GM12872 (cell line): ENCODE measurements at regions not wholly inside any gene's neighbourhood (a gene's known extent, or its start where the extent isn't known, plus 50 kb on each side); places are given as distances from the start of the nearest gene placed in this dataset.

Experiments
- TF ChIP-seq, protein P1 (sequence below): IDR thresholded peaks from 3 replicates; pipeline ENCODE4 v1.5.1; 2011; ENCODE audit warnings: low read depth, mild to moderate bottlenecking, low read length, moderate library complexity; ENCODE audit not compliant: insufficient read depth

DNA sequence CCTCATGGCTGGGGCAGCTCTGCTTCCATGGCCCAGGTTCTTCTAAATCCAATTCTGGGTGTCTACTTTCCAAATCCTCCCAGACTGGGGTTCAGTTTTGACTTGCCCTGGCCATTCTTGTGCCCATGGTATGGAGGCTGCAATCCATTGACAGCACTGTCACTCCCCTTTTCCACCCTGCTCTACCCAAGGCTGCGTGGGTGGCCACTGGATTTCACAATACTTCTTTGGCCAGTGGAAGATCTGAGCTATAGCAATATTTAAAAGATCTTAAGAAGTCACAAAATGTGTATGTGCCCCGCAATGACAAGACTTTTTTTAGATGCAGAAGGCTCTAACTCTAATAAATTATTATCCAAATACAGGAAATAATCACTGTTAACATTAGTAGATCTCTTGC, 329.4 kb upstream of the CCL2 start:
- TF ChIP-seq, protein P1, sequence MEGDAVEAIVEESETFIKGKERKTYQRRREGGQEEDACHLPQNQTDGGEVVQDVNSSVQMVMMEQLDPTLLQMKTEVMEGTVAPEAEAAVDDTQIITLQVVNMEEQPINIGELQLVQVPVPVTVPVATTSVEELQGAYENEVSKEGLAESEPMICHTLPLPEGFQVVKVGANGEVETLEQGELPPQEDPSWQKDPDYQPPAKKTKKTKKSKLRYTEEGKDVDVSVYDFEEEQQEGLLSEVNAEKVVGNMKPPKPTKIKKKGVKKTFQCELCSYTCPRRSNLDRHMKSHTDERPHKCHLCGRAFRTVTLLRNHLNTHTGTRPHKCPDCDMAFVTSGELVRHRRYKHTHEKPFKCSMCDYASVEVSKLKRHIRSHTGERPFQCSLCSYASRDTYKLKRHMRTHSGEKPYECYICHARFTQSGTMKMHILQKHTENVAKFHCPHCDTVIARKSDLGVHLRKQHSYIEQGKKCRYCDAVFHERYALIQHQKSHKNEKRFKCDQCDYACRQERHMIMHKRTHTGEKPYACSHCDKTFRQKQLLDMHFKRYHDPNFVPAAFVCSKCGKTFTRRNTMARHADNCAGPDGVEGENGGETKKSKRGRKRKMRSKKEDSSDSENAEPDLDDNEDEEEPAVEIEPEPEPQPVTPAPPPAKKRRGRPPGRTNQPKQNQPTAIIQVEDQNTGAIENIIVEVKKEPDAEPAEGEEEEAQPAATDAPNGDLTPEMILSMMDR: no peak

DNA sequence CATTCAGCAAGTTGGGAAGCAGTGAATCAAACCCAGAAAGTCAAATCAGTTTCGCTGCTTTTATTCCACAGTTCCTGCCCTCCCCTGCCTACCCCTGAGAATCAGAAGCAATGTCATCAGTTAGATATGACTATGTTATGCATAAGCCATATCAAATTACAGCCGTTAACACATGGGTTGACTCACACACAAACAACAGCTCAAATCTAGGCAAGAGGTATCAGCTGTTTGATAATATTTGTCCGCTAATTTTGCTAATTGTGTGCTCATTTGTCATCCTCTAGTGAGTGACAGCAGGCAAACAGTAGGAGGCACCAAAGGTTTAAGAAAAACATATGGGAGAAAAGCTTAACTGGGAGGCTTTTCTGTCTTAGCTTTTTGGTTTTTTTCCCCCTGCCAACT, 327.4 kb upstream of the CCL2 start:
- TF ChIP-seq, protein P1: peak; percentile 38; the same call in 2 of the 3 replicates

DNA sequence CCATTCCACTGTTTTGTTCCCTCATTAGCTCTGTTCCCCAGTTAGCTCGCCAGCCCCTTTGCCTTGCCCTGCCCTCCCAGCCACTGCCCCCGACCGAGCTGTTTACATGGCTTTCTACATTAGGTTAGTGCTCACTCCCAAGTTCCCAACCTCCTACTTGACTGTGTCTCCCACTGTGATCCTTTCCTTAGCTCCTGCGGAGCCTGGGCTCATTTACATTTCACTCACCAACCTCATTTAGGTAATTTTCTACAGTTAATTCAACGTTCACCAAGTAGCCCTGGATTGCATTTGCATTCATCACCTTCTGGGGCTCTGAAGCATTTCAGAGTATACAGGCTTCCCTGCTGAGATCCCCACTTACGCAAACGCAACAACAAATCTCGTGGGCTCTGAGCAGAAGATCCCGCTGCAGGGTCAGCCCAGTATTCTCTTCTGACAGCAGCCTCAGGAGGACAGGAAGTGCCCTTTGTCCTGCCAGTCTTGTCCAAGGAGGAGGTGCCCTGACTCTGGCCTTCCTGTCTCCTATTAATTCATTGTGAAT, 325.8 kb upstream of the CCL2 start:
- TF ChIP-seq, protein P1: no peak

DNA sequence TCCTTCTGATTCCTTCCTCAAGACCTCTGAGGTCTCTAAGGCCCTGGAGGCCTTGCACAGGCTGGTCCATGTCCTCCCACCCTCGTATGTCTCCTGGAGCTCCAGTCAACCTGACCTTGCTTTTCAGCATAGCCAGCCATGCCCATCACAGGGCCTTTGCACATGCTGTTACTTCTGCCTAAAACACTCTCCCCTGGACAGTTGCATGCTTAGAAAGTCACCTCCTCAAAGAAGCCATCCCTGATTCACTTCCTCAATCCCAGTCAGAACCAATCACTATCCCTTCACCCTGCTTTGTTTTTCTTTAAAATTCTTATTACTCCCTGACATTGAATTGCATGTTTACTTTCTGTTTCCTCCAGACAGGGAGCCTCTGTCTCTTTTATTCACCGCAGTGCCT, 322.1 kb upstream of the CCL2 start:
- TF ChIP-seq, protein P1: no peak

DNA sequence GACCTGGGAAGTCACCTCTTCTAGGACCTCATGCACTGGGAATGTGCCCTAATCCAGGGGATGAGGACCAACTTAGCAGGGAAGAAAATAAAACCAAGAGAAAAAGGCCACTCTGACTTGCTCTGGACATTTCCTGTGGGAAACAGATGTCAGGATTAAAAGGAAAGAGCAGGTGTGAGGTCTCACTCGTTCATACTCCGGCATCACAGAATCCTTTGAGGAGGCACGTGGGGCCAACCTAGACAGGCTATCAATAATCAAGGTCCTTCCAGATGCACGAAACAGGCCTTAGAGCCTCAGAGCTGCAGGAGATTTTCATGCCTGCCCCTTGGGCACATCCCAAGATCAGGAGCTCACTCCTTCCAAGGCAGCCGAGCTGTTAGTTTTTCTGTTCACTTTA, 321.5 kb upstream of the CCL2 start:
- TF ChIP-seq, protein P1: no peak

DNA sequence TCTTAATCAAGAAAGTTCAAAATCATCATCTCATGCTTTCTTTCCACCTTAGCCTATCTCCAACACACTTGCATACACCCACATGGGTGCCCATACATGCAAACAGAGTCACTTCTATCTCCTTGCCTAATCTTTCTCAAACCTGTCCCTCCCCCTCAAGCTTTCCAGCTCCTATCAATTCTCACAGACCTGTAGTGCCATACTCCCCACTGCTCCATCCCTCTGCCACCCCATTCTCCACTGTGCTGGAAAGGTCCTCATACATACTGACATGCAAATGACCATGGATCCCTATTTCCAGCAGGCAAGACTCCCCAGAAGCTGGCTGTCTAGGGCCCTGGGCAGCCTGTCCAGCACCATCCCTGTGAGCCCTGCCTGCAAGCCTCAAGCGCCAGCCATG, 320.4 kb upstream of the CCL2 start:
- TF ChIP-seq, protein P1: no peak

DNA sequence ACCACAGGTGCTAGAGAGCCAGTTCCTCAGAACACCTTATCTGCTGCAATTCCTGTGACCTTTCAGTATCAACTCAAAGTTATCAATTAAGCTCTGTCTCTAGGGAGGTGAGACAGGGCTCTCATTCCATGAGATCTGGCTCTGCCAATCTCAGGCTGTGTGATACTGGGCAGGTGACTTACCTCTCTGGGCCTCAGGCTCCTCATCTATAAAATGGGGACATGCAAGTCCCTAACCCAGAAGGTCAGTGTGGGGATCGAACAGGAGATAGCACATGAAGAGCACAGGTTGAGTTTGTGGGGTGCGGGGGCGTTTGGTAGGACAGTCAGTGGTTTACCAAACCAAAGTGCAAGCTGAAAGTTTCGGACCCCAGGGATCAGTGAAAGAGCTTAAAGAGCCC, 319.3 kb upstream of the CCL2 start:
- TF ChIP-seq, protein P1: no peak
